ENCODE measurements at regions not wholly inside any gene's neighbourhood (a gene's known extent, or its start where the extent isn't known, plus 50 kb on each side); places are given as distances from the start of the nearest gene placed in this dataset.
"Not testable (repeated sequence)": the region's sequence is repeated elsewhere in the genome, so short reads cannot be mapped to it uniquely, and the experiment has no call there.

DNA sequence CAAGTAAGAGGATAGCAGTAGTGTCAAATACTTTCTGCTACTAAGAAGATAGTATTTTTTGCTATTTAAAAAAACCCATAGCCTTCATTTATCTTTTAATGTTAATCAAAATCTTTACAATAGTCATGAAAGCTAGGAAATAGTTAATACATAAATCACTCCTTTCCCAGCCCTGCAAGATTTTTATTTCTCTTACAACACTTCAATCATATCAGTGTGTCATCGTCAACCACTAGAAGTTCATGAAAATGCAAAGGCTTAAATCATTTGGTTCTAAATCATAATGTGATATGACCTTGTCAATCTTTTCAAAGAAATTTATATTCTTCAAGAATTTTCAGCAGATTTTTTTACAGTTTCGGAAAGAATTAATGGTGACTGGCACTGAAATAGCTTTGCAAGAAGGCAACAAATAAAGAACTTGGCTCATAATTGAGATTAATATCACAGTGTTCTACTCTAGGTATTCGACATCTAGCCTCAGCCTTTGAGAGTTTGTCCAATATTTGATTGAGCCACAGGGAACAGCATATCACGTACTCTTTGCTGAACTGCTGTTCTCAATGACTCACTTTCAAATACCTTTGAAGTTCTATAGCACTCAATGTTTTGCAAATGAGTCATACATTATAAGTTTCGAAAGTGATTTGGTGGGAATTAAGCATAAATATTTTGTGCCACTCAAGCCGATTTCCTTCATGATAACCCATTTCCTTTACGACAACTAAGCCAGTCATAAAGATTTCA, 384.0 kb upstream of the FOXG1 start:
- in situ Hi-C loops (cut with MboI; ENCODE audit: low pct_unique_long_range_greater_than_20kb, low sequenced_read_pairs, unreplicated experiment), result no loop called here
- no peak for DNase-seq (ENCODE audit: low spot score)
- TF ChIP-seq, protein P1, sequence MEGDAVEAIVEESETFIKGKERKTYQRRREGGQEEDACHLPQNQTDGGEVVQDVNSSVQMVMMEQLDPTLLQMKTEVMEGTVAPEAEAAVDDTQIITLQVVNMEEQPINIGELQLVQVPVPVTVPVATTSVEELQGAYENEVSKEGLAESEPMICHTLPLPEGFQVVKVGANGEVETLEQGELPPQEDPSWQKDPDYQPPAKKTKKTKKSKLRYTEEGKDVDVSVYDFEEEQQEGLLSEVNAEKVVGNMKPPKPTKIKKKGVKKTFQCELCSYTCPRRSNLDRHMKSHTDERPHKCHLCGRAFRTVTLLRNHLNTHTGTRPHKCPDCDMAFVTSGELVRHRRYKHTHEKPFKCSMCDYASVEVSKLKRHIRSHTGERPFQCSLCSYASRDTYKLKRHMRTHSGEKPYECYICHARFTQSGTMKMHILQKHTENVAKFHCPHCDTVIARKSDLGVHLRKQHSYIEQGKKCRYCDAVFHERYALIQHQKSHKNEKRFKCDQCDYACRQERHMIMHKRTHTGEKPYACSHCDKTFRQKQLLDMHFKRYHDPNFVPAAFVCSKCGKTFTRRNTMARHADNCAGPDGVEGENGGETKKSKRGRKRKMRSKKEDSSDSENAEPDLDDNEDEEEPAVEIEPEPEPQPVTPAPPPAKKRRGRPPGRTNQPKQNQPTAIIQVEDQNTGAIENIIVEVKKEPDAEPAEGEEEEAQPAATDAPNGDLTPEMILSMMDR (IDR thresholded peaks at IDR 0.05; ENCODE audit: extremely low read depth, insufficient read depth, missing control alignments), result no peak

DNA sequence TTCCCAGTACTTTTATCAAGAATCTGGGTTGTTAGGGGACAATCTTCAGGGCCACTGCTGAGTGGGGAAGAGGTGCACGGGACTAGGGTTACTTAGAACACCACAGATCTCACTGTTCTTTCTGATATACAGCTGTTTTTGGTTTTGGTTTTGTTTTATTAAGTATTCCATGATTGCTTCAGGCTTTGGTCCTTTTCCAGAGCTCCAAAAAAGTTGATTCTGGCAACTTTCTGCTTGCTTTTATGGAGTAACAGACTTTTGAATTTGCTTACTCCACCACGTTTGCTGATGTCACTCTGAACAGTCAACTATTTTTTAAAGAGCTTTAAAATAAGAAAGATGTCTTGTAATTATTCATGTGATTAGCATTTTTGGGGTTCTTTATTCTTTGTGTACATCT, 368.1 kb upstream of the FOXG1 start:
- DNase-seq (ENCODE audit: low spot score), result no peak
- TF ChIP-seq, protein P1 (IDR thresholded peaks at IDR 0.05; ENCODE audit: extremely low read depth, insufficient read depth, missing control alignments), result no peak
- in situ Hi-C loops (cut with MboI; ENCODE audit: low pct_unique_long_range_greater_than_20kb, low sequenced_read_pairs, unreplicated experiment), result no loop called here

DNA sequence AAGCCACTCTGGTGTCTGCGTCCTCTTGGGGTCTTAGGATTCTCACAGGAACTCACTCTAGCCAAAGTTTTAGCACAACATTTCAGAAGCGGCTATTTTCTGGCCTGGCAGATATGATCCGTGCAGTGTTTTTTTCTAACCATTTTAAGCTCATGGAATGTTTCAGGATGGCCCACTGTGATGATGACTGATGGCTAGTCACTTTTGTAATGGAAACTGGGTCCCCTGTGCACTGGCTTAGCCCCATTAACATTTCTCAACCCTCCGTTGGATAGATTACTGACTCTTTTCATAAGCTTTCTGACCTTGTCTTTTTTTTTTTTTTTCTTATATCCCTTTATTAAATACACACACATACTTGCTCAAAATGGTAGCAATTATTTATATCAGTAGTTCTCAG, 364.9 kb upstream of the FOXG1 start:
- in situ Hi-C loops (cut with MboI; ENCODE audit: low pct_unique_long_range_greater_than_20kb, low sequenced_read_pairs, unreplicated experiment), result not testable (repeated sequence)

DNA sequence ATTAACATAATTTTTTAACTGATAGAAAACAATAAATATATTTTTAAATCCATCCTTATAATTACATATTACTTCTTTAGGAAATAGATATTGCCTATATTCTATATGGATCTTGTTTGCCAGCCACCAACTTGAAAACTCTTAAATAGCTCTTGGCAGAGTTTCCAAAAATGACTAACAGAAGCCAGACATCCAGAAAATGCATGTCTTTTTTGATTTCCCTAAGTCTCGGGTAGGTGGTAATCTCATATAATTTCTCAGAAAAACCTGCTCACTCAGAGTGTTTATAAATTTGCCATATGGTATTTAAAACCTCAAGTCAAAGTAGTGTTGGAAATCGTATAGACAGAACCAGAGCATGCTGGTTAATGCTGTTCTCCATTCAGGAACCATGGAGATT, 360.4 kb upstream of the FOXG1 start:
- DNase-seq (ENCODE audit: low spot score), result no peak
- TF ChIP-seq, protein P1 (IDR thresholded peaks at IDR 0.05; ENCODE audit: extremely low read depth, insufficient read depth, missing control alignments), result no peak
- in situ Hi-C loops (cut with MboI; ENCODE audit: low pct_unique_long_range_greater_than_20kb, low sequenced_read_pairs, unreplicated experiment), result no loop called here

More for the DNA sequence above, 364.9 kb upstream of the FOXG1 start:
- not testable (repeated sequence) for DNase-seq (ENCODE audit: low spot score)

DNA sequence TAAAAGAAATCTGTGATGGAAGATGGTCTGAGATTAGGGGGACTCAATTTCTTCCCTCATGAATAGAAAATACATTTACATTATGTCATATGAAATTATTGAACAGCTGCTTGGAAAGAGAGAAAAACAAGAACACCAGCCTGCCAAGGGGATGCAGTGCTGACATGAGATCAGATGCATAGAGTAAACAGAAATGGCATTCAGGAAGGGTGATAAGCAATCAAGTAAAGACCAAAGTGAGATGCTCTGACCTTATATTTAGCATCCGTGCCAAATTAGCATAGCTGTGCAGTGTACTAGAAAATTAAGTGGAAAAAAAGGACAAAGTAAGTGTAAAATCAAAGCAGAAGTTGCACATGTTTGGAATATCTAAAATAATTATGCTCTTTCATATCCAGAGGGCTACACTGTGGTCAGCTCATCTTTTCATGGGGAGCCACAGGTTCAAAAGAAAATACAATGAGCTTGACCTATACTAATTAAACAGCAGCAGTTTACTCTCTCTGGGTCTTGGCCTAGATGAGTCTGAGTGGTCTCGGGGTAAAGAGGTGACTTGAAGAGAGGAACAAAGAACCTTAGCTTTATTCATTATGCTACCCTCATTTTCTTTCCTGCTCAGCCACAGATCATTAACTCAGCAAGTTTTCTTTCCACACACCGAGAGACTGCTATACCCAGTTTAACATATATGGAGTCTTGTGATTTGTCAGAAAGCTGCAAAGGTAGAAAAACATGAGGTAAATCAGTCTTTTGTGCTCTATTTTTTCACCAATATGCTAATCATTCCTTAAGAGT, 359.4 kb upstream of the FOXG1 start:
- no peak for DNase-seq (ENCODE audit: low spot score)
- TF ChIP-seq, protein P1 (IDR thresholded peaks at IDR 0.05; ENCODE audit: extremely low read depth, insufficient read depth, missing control alignments), result no peak
- in situ Hi-C loops (cut with MboI; ENCODE audit: low pct_unique_long_range_greater_than_20kb, low sequenced_read_pairs, unreplicated experiment), result no loop called here

DNA sequence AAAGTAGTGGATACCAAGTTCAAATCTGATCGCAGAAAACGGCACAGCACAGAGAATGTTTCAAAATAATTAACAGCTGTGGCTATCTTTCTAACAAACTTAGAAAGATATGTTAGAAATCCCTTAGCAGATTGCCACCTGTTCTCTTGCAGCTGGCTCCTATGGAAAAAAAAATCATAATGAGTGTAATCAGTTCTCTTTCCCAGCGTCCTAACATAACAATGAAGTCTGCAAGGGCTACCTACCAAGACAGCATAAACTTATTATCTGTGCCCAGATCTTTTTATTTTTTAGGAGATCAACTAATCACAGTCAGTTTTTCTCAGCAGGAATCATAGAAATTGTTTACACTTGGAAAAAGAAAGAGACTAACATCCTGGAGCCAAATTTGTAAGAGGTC, 358.6 kb upstream of the FOXG1 start:
- TF ChIP-seq, protein P1 (IDR thresholded peaks at IDR 0.05; ENCODE audit: extremely low read depth, insufficient read depth, missing control alignments), result no peak
- in situ Hi-C loops (cut with MboI; ENCODE audit: low pct_unique_long_range_greater_than_20kb, low sequenced_read_pairs, unreplicated experiment), result no loop called here
- no peak for DNase-seq (ENCODE audit: low spot score)

DNA sequence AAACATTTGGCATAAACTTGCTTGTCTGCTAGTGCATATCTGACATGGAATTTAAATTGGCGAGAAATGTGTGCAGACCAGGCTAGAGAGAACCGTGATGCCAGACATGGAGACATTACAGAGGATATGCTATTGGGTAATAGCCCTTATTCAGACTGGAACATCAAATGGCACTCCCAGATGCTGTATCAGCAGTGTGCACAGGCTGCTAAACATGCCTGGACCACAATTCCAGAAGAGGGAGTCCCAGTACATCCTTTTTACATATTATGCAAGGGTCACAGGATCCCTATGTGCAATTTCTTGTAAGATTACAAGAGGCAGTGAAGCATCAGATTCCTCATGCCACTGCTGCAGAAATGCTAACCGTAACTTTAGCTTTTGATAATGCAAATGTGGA, 354.5 kb upstream of the FOXG1 start:
- TF ChIP-seq, protein P1 (IDR thresholded peaks at IDR 0.05; ENCODE audit: extremely low read depth, insufficient read depth, missing control alignments), result no peak
- in situ Hi-C loops (cut with MboI; ENCODE audit: low pct_unique_long_range_greater_than_20kb, low sequenced_read_pairs, unreplicated experiment), result no loop called here
- DNase-seq (ENCODE audit: low spot score), result no peak
